HepG2 (cell line): ENCODE measurements at regions not wholly inside any gene's neighbourhood (a gene's known extent, or its start where the extent isn't known, plus 50 kb on each side); places are given as distances from the start of the nearest gene placed in this dataset.
"Not testable (repeated sequence)": the region's sequence is repeated elsewhere in the genome, so short reads cannot be mapped to it uniquely, and the experiment has no call there.

Source experiments
- ATF3 ChIP-seq: sonication (generic); formaldehyde crosslinking; IDR thresholded peaks from 2 replicates; pipeline ENCODE4 v1.4.0; 2020; ENCODE audit warnings: missing genetic modification reagents
- ATF6 ChIP-seq: sonication (generic); formaldehyde crosslinking; conservative IDR thresholded peaks from 2 replicates; pipeline ENCODE4 v1.4.0; 2020; ENCODE audit warnings: missing genetic modification reagents
- FIP1L1 ChIP-seq: fragments of 200-400 bp; formaldehyde crosslinking; IDR thresholded peaks from 2 replicates; pipeline ENCODE4 v1.6.1; 2018; ENCODE audit warnings: low read depth, mild to moderate bottlenecking, low read length, moderate library complexity, borderline replicate concordance; ENCODE audit not compliant: insufficient read depth
- KDM1A ChIP-seq: IDR thresholded peaks from 2 replicates; pipeline ENCODE4 v1.6.1; 2016; ENCODE audit warnings: missing compliant biosample characterization
- MED8 ChIP-seq: sonication (generic); formaldehyde crosslinking; IDR thresholded peaks from 2 replicates; pipeline ENCODE4 v1.8.1; 2023; ENCODE audit warnings: mild to moderate bottlenecking, missing genetic modification reagents; ENCODE audit not compliant: insufficient replicate concordance
- MLLT10 ChIP-seq: sonication (generic); formaldehyde crosslinking; IDR thresholded peaks from 2 replicates; pipeline ENCODE4 v1.4.0; 2020; ENCODE audit warnings: missing genetic modification reagents
- NCOA5 ChIP-seq: sonication (generic); formaldehyde crosslinking; IDR thresholded peaks from 2 replicates; pipeline ENCODE4 v1.4.0; 2020; ENCODE audit warnings: missing genetic modification reagents
- PHF20 ChIP-seq: sonication (generic); formaldehyde crosslinking; IDR thresholded peaks from 2 replicates; pipeline ENCODE4 v1.5.0; 2020; ENCODE audit warnings: mild to moderate bottlenecking, missing genetic modification reagents
- ZBTB38 ChIP-seq: sonication (generic); formaldehyde crosslinking; IDR thresholded peaks from 2 replicates; pipeline ENCODE4 v1.5.1; 2020; ENCODE audit warnings: mild to moderate bottlenecking, missing genetic modification reagents
- TF ChIP-seq, protein P1 (sequence below): sonication (generic); formaldehyde crosslinking; IDR thresholded peaks from 2 replicates; pipeline ENCODE4 v1.5.0; 2020; ENCODE audit warnings: mild to moderate bottlenecking, missing genetic modification reagents, moderate library complexity
- TF ChIP-seq, protein P2 (sequence below): sonication (generic); formaldehyde crosslinking; IDR thresholded peaks from 2 replicates; pipeline ENCODE4 v1.5.0; 2020; ENCODE audit warnings: mild to moderate bottlenecking, low read depth, missing genetic modification reagents, borderline replicate concordance

DNA sequence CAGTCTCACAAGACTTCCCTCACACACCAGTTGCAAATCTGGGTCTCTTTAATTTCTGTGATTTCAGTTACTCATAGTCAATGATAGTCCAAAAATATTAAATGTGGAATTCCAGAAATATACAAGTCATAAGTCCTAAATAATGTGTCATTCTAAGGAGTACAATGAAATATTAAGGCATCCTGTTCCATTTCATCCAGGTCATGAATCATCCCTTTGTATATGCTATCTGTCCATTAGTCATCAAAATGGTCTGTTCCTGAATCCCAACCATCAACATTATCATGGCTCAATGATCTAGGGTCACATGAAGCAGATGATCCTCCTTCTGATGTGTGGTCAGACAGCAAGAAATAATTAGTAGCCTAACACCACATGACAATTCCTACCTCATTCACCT is 200.4 kb upstream of the POTED start:
- TF ChIP-seq FIP1L1; PHF20 (CRISPR knock-in tag); NCOA5 (CRISPR knock-in tag); ATF3; MED8 (CRISPR knock-in tag); KDM1A; MLLT10 (CRISPR knock-in tag); ATF6 (CRISPR knock-in tag); ZBTB38 (CRISPR knock-in tag): not testable (repeated sequence)
- TF ChIP-seq, protein P1, sequence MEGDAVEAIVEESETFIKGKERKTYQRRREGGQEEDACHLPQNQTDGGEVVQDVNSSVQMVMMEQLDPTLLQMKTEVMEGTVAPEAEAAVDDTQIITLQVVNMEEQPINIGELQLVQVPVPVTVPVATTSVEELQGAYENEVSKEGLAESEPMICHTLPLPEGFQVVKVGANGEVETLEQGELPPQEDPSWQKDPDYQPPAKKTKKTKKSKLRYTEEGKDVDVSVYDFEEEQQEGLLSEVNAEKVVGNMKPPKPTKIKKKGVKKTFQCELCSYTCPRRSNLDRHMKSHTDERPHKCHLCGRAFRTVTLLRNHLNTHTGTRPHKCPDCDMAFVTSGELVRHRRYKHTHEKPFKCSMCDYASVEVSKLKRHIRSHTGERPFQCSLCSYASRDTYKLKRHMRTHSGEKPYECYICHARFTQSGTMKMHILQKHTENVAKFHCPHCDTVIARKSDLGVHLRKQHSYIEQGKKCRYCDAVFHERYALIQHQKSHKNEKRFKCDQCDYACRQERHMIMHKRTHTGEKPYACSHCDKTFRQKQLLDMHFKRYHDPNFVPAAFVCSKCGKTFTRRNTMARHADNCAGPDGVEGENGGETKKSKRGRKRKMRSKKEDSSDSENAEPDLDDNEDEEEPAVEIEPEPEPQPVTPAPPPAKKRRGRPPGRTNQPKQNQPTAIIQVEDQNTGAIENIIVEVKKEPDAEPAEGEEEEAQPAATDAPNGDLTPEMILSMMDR (CRISPR knock-in tag), result not testable (repeated sequence)
- TF ChIP-seq, protein P2, sequence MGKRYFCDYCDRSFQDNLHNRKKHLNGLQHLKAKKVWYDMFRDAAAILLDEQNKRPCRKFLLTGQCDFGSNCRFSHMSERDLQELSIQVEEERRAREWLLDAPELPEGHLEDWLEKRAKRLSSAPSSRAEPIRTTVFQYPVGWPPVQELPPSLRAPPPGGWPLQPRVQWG (CRISPR knock-in tag), result not testable (repeated sequence)
